IPS-20b (cell line): ENCODE measurements at regions not wholly inside any gene's neighbourhood (a gene's known extent, or its start where the extent isn't known, plus 50 kb on each side); places are given as distances from the start of the nearest gene placed in this dataset.
"Not testable (repeated sequence)": the region's sequence is repeated elsewhere in the genome, so short reads cannot be mapped to it uniquely, and the experiment has no call there.

ENCODE experiments used
- H3K27ac ChIP-seq: one replicate; pipeline ENCODE4 v1.5.1; 2013; ENCODE audit warnings: low read length
- H3K27me3 ChIP-seq: 2 replicates; pipeline ENCODE4 v1.6.1; 2013; ENCODE audit warnings: mild to moderate bottlenecking, low read length, inconsistent platforms; ENCODE audit not compliant: insufficient read depth
- H3K36me3 ChIP-seq: 2 replicates; pipeline ENCODE4 v1.6.1; 2013; ENCODE audit warnings: low read depth, mild to moderate bottlenecking, inconsistent platforms, low read length, moderate library complexity; ENCODE audit not compliant: insufficient read depth
- H3K4me1 ChIP-seq: 2 replicates; pipeline ENCODE4 v1.6.1; 2013; ENCODE audit warnings: mild to moderate bottlenecking, control low read depth, inconsistent platforms, low read length, moderate library complexity; ENCODE audit not compliant: insufficient read depth
- H3K4me3 ChIP-seq: 2 replicates; pipeline ENCODE4 v1.5.1; 2013; ENCODE audit warnings: mild to moderate bottlenecking, low read length, inconsistent platforms
- H3K9ac ChIP-seq: 2 replicates; pipeline ENCODE4 v1.6.1; 2013; ENCODE audit warnings: low read depth, mild to moderate bottlenecking, inconsistent platforms, low read length, moderate library complexity
- H3K9me3 ChIP-seq: 2 replicates; pipeline ENCODE4 v1.6.1; 2013; ENCODE audit warnings: mild to moderate bottlenecking, low read depth, low read length, inconsistent platforms; ENCODE audit not compliant: insufficient read depth

- Histone ChIP-seq H3K9me3 (peaks cover 15% of the 10 kb centered on the region), H3K27ac (no peak overlapping the region), H3K4me1 (no peaks in the 10 kb centered on the region), H3K4me3 (no peak overlapping the region), H3K27me3 (no peaks in the 10 kb centered on the region), H3K36me3 (no peaks in the 10 kb centered on the region), H3K9ac (no peak overlapping the region)
Observed at GRCh38 chr3:194900854-194901522, 215.3 kb downstream of the FAM43A start.

GRCh38 chr3:194903447-194903846 lies 217.8 kb downstream of the FAM43A start:
- peaks cover 15% of the 10 kb centered on the region for H3K9me3 ChIP-seq
- H3K9ac ChIP-seq, H3K36me3 ChIP-seq, H3K27me3 ChIP-seq, H3K4me1 ChIP-seq, H3K27ac ChIP-seq, H3K4me3 ChIP-seq: not testable (repeated sequence)

DNA sequence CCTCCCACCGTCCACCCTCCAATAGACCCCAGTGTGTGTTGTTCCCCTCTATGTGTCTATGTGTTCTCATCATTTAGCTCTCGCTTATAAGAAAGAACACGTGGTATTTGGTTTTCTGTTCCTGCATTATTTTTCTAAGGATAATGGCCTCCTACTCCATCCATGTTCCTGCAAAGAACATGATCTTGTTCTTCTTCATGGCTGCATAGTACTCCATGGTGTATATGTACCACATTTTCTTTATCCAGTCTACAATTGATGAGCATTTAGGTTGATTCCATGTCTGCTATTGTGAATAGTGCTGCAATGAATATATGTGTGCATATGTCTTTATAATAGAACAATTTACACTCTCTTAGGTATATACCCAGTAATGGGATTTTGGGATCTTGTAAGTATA lies 219.3 kb downstream of the FAM43A start:
- not testable (repeated sequence) for H3K4me3 ChIP-seq, H3K27me3 ChIP-seq, H3K9ac ChIP-seq, H3K36me3 ChIP-seq, H3K27ac ChIP-seq, H3K4me1 ChIP-seq
- peaks cover 15% of the 10 kb centered on the region for H3K9me3 ChIP-seq

DNA sequence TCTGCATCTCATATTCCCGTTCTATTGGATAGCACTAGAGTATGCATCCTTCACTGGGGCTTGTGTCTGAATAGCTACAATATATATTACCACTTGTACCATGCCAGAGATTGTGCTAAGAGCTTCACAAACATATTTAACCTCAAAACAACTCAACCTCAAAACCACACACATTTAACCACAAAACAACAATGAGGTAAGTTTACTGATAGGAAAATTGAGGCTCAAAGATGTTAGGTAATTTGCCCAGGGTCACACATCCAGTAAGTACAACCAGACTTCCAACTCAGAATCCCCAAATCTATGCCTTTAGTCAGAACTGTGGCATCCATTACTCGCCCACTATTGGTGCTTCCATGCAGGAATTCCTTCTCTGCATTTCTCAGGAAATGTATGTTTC lies 220.0 kb downstream of the FAM43A start:
- Histone ChIP-seq H3K27me3 (no peaks in the 10 kb centered on the region), H3K27ac (no peak overlapping the region), H3K9ac (no peak overlapping the region), H3K36me3 (no peaks in the 10 kb centered on the region), H3K4me3 (no peak overlapping the region), H3K9me3 (peaks cover 15% of the 10 kb centered on the region), H3K4me1 (peaks cover 2% of the 10 kb centered on the region; the same call in 1 of the 2 replicates)

DNA sequence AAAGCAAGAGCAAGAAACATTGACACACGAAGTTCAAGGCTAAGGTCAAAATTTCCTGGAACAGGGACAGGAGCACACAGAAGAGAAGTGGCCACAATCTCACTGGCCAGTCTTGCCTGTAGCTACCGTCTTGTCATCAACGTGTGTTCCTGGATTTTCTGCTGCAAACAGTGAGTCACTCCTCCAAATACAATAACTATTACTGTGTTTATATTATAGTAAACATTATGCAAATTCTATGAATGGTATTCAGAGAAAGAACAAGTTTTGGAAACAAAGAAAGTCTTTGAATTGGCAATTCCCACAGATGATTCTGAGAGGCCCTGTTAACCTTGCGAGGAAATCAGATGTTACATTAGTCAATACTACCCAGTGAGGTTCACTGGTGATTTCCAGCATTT lies 220.5 kb downstream of the FAM43A start:
- H3K36me3 ChIP-seq, result no peaks in the 10 kb centered on the region
- peaks cover 2% of the 10 kb centered on the region; the same call in 1 of the 2 replicates for H3K4me1 ChIP-seq
- H3K4me3 ChIP-seq, result no peak overlapping the region
- H3K9ac ChIP-seq, result no peak overlapping the region
- no peak overlapping the region for H3K27ac ChIP-seq
- no peaks in the 10 kb centered on the region for H3K27me3 ChIP-seq
- peaks cover 15% of the 10 kb centered on the region for H3K9me3 ChIP-seq

GRCh38 chr3:194906970-194907629 lies 221.4 kb downstream of the FAM43A start:
- H3K9ac ChIP-seq, result no peak overlapping the region
- H3K27me3 ChIP-seq, result no peaks in the 10 kb centered on the region
- peaks cover 15% of the 10 kb centered on the region for H3K9me3 ChIP-seq
- H3K4me1 ChIP-seq, result peaks cover 2% of the 10 kb centered on the region; the same call in 1 of the 2 replicates
- H3K4me3 ChIP-seq, result no peak overlapping the region
- H3K27ac ChIP-seq, result no peak overlapping the region
- no peaks in the 10 kb centered on the region for H3K36me3 ChIP-seq

DNA sequence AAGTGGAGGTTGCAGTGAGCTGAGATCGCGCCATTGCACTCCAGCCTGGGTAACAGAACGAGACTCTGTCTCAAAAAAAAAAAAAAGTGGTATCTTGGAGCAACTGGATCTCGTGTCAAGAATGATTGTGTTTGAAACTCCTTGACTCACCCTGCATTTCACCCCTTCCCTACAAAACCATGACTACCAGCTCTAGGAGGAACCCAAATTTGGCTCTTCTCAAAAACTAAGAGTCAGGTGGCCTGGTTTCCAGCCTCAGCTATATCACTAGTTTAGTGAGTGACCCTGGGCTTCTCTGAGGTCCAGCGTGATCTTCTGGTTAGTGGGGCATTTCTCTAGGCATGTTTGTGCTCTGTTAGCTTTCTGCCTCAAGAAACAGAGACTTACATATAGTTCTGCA lies 222.1 kb downstream of the FAM43A start:
- Histone ChIP-seq H3K4me3 (no peak overlapping the region), H3K27ac (no peak overlapping the region), H3K27me3 (no peaks in the 10 kb centered on the region), H3K9ac (no peak overlapping the region), H3K4me1 (peaks cover 2% of the 10 kb centered on the region; the same call in 1 of the 2 replicates), H3K9me3 (peaks cover 15% of the 10 kb centered on the region), H3K36me3 (no peaks in the 10 kb centered on the region)

GRCh38 chr3:194908496-194908895 lies 222.8 kb downstream of the FAM43A start:
- Histone ChIP-seq H3K9me3 (peaks cover 11% of the 10 kb centered on the region), H3K9ac (no peak overlapping the region), H3K27ac (no peak overlapping the region), H3K36me3 (no peaks in the 10 kb centered on the region), H3K4me1 (peaks cover 2% of the 10 kb centered on the region; the same call in 1 of the 2 replicates), H3K4me3 (no peak overlapping the region), H3K27me3 (no peaks in the 10 kb centered on the region)

- Histone ChIP-seq H3K27me3 (no peaks in the 10 kb centered on the region), H3K27ac (no peak overlapping the region), H3K9me3 (peaks cover 6% of the 10 kb centered on the region), H3K36me3 (no peaks in the 10 kb centered on the region), H3K4me1 (peaks cover 2% of the 10 kb centered on the region; the same call in 1 of the 2 replicates), H3K4me3 (no peak overlapping the region), H3K9ac (no peak overlapping the region)
Observed at GRCh38 chr3:194908972-194909371, 223.3 kb downstream of the FAM43A start.

DNA sequence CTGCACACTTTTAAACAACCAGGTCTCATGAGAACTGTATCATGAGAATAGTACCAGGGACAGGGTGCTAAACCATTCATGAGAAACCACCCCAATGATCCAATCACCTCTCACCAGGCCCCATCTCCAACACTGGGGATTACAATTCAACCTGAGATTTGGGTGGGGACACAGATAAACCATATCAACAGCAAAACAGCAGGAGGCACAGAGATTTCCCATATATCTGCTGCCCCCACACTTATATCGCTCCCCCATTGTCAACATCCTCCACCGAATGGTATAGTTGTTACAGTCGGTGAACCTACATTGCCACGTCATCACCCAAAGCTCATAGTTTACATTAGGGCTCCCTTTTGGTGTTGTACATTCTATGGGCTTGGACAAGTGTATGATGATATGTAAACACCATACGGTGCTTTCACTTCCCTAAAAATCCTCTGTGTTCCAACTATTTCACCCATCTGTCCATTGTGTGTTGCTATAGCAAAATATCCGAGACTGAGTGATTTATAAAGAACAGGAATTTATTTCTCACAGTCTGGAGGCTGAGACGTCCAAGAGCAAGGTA lies 224.8 kb downstream of the FAM43A start:
- Histone ChIP-seq H3K27ac (no peak overlapping the region), H3K9me3 (no peaks in the 10 kb centered on the region; the same call in 1 of the 2 replicates), H3K4me1 (peaks cover 2% of the 10 kb centered on the region; the same call in 1 of the 2 replicates), H3K36me3 (no peaks in the 10 kb centered on the region), H3K27me3 (no peaks in the 10 kb centered on the region), H3K4me3 (no peak overlapping the region), H3K9ac (no peak overlapping the region)

GRCh38 chr3:194913316-194913715 lies 227.6 kb downstream of the FAM43A start:
- Histone ChIP-seq H3K9me3 (no peaks in the 10 kb centered on the region; the same call in 1 of the 2 replicates), H3K27ac (no peak overlapping the region), H3K4me3 (no peak overlapping the region), H3K9ac (no peak overlapping the region), H3K27me3 (no peaks in the 10 kb centered on the region), H3K4me1 (no peaks in the 10 kb centered on the region), H3K36me3 (no peaks in the 10 kb centered on the region)

- H3K27me3 ChIP-seq, H3K36me3 ChIP-seq, H3K4me1 ChIP-seq, H3K9ac ChIP-seq, H3K4me3 ChIP-seq, H3K27ac ChIP-seq, H3K9me3 ChIP-seq: not testable (repeated sequence)
Observed at GRCh38 chr3:194924889-194925288, 239.2 kb downstream of the FAM43A start.
